ENCODE measurements at regions not wholly inside any gene's neighbourhood (a gene's known extent, or its start where the extent isn't known, plus 50 kb on each side); places are given as distances from the start of the nearest gene placed in this dataset.

DNA sequence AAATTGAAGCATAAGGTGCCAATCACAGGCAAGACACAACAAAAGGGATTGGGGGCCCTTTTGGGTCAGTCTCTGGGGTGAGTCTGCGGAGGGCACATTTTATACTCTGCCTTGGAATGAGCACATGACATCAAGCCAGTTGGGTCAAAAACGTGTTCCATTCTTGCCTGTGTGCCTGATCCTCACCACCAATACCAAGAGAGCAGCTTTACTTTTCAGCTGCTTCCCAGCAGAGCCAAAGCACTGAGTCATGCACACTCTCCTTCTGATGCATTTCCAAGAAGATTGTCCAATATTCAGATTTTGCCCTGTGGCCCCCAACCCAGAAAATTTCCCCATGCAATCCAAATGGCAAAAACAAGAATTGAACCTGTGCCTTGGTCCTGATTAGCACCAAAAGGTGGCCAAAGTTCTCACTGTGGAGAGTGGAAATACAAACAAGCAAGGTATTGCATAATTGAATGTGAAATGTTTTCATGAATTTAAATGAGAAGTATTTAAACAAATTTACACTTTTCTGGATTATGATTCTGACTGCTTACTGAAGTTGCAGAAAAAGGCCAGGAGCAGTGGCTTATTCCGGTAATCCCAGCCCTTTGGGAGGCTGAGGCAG is 217.8 kb upstream of the SOX9 start:
- H3K27ac Mint-ChIP-seq, result no peak overlapping the region
- TF ChIP-seq, protein P1, sequence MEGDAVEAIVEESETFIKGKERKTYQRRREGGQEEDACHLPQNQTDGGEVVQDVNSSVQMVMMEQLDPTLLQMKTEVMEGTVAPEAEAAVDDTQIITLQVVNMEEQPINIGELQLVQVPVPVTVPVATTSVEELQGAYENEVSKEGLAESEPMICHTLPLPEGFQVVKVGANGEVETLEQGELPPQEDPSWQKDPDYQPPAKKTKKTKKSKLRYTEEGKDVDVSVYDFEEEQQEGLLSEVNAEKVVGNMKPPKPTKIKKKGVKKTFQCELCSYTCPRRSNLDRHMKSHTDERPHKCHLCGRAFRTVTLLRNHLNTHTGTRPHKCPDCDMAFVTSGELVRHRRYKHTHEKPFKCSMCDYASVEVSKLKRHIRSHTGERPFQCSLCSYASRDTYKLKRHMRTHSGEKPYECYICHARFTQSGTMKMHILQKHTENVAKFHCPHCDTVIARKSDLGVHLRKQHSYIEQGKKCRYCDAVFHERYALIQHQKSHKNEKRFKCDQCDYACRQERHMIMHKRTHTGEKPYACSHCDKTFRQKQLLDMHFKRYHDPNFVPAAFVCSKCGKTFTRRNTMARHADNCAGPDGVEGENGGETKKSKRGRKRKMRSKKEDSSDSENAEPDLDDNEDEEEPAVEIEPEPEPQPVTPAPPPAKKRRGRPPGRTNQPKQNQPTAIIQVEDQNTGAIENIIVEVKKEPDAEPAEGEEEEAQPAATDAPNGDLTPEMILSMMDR (IDR thresholded peaks at IDR 0.05), result no peak
- ATAC-seq (no peak), DNase-seq (no peak)
- no peaks in the 10 kb centered on the region for H3K27me3 Mint-ChIP-seq
- ChIA-PET CTCF (no interaction called here), POLR2A (no interaction called here)
- no peaks in the 10 kb centered on the region for H3K36me3 Mint-ChIP-seq (ENCODE audit: low read depth)
- H3K9me3 Mint-ChIP-seq, result peaks cover 2% of the 10 kb centered on the region
- intact Hi-C loops (cut with micrococcal nuclease), result no loop called here
- H3K4me3 Mint-ChIP-seq, result no peak overlapping the region
- no peaks in the 10 kb centered on the region for H3K4me1 Mint-ChIP-seq (ENCODE audit: low read depth)

DNA sequence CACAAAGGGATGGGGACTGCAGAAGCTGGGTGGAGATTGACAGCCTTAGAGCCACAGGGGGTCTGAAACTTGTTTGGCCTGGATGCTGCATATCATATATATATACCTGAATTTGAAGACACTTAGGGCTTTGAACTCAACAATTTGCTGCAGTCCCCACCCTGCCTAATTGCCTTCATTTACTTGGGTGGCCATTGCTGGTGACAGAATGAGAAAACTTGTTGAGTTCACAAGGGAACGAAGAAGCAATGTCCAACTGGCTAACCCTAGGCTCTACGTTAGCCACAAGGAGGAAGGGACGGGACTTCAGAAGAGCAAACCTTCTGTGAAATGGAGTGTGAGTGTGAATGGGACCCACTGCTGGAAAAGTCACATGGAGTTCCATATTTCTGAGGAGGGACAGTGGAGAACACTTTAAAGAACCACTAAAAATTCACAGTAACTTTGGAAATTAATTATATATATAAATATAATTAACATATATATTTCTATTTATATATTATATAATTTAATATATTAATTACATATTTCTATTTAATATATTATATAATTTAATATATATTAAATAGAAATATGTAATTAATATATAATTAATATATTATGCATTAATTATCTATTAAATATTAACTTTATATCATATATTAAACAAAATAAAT is 215.3 kb upstream of the SOX9 start:
- Mint-ChIP-seq H3K36me3 (ENCODE audit: low read depth) (no peaks in the 10 kb centered on the region), H3K27ac (no peak overlapping the region), H3K4me3 (no peak overlapping the region), H3K4me1 (ENCODE audit: low read depth) (no peaks in the 10 kb centered on the region), H3K9me3 (peaks cover 2% of the 10 kb centered on the region), H3K27me3 (no peaks in the 10 kb centered on the region)
- ATAC-seq (no peak), DNase-seq (no peak)
- CTCF ChIA-PET, result no interaction called here
- POLR2A ChIA-PET, result no interaction called here
- intact Hi-C loops (cut with micrococcal nuclease), result no loop called here
- TF ChIP-seq, protein P1 (IDR thresholded peaks at IDR 0.05), result no peak

DNA sequence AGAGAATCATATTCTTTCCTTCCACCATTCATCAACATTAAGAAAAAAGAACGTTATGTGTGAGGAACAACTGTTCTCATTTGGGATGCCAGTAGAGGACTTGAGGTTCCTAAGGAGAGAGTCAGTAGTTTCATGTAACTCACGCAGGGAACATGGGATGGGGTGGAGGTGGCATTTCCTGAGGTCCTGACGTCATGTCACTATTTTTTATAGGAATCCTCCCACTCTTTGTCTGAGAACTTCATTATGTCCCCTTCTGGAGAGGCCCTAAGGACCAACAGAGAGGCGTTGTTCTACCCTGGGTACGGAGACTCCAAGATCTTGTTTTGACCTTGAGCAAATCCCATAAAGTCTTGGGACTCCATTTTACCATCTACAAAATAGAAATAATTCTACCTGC is 211.7 kb upstream of the SOX9 start:
- ATAC-seq (no peak), DNase-seq (no peak)
- no peak overlapping the region for H3K4me3 Mint-ChIP-seq
- H3K27me3 Mint-ChIP-seq, result no peaks in the 10 kb centered on the region
- no peaks in the 10 kb centered on the region for H3K36me3 Mint-ChIP-seq (ENCODE audit: low read depth)
- CTCF ChIA-PET, result no interaction called here
- TF ChIP-seq, protein P1 (IDR thresholded peaks at IDR 0.05), result no peak
- peaks cover 3% of the 10 kb centered on the region for H3K9me3 Mint-ChIP-seq
- H3K4me1 Mint-ChIP-seq (ENCODE audit: low read depth), result no peaks in the 10 kb centered on the region
- POLR2A ChIA-PET, result no interaction called here
- intact Hi-C loops (cut with micrococcal nuclease), result no loop called here
- no peak overlapping the region for H3K27ac Mint-ChIP-seq

DNA sequence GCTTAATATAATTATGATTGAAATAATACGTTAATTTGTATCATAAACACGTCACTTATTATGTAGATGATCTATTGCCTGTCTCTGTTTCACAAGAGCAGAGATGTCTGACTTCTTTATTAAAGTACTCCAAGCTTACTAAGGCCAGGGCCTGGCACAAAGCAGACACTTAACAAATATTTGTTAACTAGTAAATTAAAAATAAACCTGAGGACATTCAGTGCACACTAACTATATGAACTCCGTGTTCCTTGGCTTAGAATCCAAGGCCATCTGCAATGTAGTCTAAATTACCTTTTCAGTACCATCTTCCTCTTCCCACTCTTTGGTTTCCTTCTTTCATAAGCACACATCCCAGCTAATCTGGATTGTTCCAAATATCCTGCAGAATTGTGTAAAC is 210.8 kb upstream of the SOX9 start:
- ChIA-PET CTCF (no interaction called here), POLR2A (no interaction called here)
- DNase-seq (no peak), ATAC-seq (no peak)
- Mint-ChIP-seq H3K27ac (no peak overlapping the region), H3K4me3 (no peak overlapping the region), H3K27me3 (no peaks in the 10 kb centered on the region), H3K36me3 (ENCODE audit: low read depth) (no peaks in the 10 kb centered on the region), H3K4me1 (ENCODE audit: low read depth) (no peaks in the 10 kb centered on the region), H3K9me3 (peaks cover 1% of the 10 kb centered on the region)
- intact Hi-C loops (cut with micrococcal nuclease), result no loop called here
- TF ChIP-seq, protein P1 (IDR thresholded peaks at IDR 0.05), result no peak

DNA sequence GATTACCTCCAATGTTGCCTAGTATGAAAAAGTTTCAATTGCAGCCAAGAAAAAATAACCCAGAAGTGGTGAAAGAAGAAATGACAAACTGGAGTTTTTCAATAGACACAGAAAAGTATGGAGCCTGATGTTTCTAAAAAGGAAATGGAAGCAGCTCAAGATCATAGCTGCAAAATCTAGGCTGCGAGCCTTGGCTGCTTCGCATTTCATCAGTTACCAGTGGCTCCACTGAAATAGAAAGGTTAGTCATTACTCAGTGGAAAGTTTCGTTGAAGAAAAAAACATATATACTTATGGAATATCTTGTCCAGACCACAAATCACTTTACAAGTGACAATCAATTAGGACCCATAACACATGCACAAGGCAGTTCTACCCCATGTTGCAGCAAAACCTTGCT is 206.8 kb upstream of the SOX9 start:
- CTCF ChIA-PET, result no interaction called here
- H3K27me3 Mint-ChIP-seq, result no peaks in the 10 kb centered on the region
- H3K4me3 Mint-ChIP-seq, result no peak overlapping the region
- DNase-seq (no peak), ATAC-seq (no peak)
- POLR2A ChIA-PET, result no interaction called here
- TF ChIP-seq, protein P1 (IDR thresholded peaks at IDR 0.05), result no peak
- H3K4me1 Mint-ChIP-seq (ENCODE audit: low read depth), result no peaks in the 10 kb centered on the region
- H3K27ac Mint-ChIP-seq, result no peak overlapping the region
- H3K9me3 Mint-ChIP-seq, result peaks cover 3% of the 10 kb centered on the region
- no peaks in the 10 kb centered on the region for H3K36me3 Mint-ChIP-seq (ENCODE audit: low read depth)
- intact Hi-C loops (cut with micrococcal nuclease), result no loop called here

All from activated CD8-positive, alpha-beta T cell treated with anti-CD3 and anti-CD28 coated beads for 36 hours (primary cell).